ENCODE measurements at regions not wholly inside any gene's neighbourhood (a gene's known extent, or its start where the extent isn't known, plus 50 kb on each side); places are given as distances from the start of the nearest gene placed in this dataset.

GRCh38 chr21:18970416-18970815 lies 566.8 kb upstream of the TMPRSS15 start:
- peaks cover 0 to 4% of the 10 kb centered on the region in 2 donors for H3K9me3 ChIP-seq
- TF ChIP-seq, protein P1, sequence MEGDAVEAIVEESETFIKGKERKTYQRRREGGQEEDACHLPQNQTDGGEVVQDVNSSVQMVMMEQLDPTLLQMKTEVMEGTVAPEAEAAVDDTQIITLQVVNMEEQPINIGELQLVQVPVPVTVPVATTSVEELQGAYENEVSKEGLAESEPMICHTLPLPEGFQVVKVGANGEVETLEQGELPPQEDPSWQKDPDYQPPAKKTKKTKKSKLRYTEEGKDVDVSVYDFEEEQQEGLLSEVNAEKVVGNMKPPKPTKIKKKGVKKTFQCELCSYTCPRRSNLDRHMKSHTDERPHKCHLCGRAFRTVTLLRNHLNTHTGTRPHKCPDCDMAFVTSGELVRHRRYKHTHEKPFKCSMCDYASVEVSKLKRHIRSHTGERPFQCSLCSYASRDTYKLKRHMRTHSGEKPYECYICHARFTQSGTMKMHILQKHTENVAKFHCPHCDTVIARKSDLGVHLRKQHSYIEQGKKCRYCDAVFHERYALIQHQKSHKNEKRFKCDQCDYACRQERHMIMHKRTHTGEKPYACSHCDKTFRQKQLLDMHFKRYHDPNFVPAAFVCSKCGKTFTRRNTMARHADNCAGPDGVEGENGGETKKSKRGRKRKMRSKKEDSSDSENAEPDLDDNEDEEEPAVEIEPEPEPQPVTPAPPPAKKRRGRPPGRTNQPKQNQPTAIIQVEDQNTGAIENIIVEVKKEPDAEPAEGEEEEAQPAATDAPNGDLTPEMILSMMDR (IDR thresholded peaks at IDR 0.05) = no peak
- no peak overlapping the region for H3K27ac ChIP-seq
- ATAC-seq (no peak), DNase-seq (no peak)
- H3K4me3 ChIP-seq = no peak overlapping the region
- intact Hi-C loops (cut with DNase I) = no loop called here
- no peaks in the 10 kb centered on the region for H3K36me3 ChIP-seq
- H3K4me1 ChIP-seq = no peaks in the 10 kb centered on the region
- no peaks in the 10 kb centered on the region for H3K27me3 ChIP-seq

- H3K27ac ChIP-seq = no peak overlapping the region
- H3K4me3 ChIP-seq = no peak overlapping the region
- TF ChIP-seq, protein P1 (IDR thresholded peaks at IDR 0.05) = no peak
- H3K9me3 ChIP-seq = peaks cover 0 to 4% of the 10 kb centered on the region in 2 donors
- intact Hi-C loops (cut with DNase I) = no loop called here
- no peaks in the 10 kb centered on the region for H3K4me1 ChIP-seq
- ATAC-seq (no peak), DNase-seq (no peak)
- H3K36me3 ChIP-seq = no peaks in the 10 kb centered on the region
- H3K27me3 ChIP-seq = no peaks in the 10 kb centered on the region
Measured at GRCh38 chr21:18970941-18971340, 567.4 kb upstream of the TMPRSS15 start.

DNA sequence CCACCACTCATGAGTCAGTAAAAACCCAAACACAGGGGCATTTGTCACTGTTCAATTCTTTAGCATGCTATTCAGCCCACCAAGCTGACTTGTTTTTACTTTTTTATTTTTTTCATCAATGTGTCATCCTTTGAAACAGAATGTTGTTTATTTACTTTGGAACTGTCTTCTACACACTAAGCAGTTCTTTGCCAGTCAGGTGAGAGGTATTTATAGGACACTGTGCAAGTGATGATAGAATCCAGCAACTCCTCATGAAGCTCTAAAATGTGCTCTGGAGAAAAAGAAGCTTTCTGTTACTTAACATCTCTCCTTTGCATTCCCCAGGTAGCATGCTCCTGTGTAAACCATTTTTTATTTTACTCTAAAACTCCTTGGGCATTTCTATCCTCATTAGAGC lies 582.0 kb upstream of the TMPRSS15 start:
- intact Hi-C loops (cut with DNase I) = no loop called here
- TF ChIP-seq, protein P1 (IDR thresholded peaks at IDR 0.05) = no peak
- no peaks in the 10 kb centered on the region for H3K27me3 ChIP-seq

DNA sequence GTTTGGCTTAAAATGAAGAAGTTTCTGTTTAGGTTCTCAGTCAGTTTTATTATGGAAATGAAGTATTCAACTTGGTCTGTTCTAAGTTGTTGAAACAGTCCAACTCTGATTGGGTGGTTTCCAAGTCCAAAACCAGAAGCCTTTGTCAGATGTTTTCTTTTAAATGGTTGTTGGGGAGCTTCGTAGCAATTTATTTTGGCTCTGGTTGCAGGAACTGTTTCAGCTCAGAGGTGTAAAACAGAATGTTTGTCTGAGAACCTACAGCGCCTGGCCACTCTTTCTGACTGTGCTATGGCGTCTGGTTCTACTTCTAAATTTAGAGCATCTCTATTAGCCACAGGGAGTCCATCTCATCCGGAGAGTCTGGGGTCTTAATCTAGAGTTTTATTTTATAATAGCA lies 582.6 kb upstream of the TMPRSS15 start:
- TF ChIP-seq, protein P1 (IDR thresholded peaks at IDR 0.05) = no peak
- ATAC-seq (no peak), DNase-seq (no peak)
- no peak overlapping the region for H3K27ac ChIP-seq
- intact Hi-C loops (cut with DNase I) = no loop called here
- peaks cover 0 to 20% of the 10 kb centered on the region in 2 donors for H3K9me3 ChIP-seq
- no peaks in the 10 kb centered on the region for H3K36me3 ChIP-seq
- H3K4me3 ChIP-seq = no peak overlapping the region
- H3K27me3 ChIP-seq = no peaks in the 10 kb centered on the region
- H3K4me1 ChIP-seq = no peaks in the 10 kb centered on the region

More for the DNA sequence above, 582.0 kb upstream of the TMPRSS15 start:
- no peak overlapping the region for H3K4me3 ChIP-seq
- no peaks in the 10 kb centered on the region for H3K36me3 ChIP-seq
- H3K9me3 ChIP-seq = peaks cover 0 to 20% of the 10 kb centered on the region in 2 donors
- no peak for ATAC-seq
- H3K27ac ChIP-seq = no peak overlapping the region
- no peak for DNase-seq
- H3K4me1 ChIP-seq = no peaks in the 10 kb centered on the region

GRCh38 chr21:18987520-18988026 lies 584.0 kb upstream of the TMPRSS15 start:
- TF ChIP-seq, protein P1 (IDR thresholded peaks at IDR 0.05) = no peak
- no peak for ATAC-seq
- no peaks in the 10 kb centered on the region for H3K36me3 ChIP-seq
- intact Hi-C loops (cut with DNase I) = no loop called here
- H3K9me3 ChIP-seq = peaks cover 0 to 20% of the 10 kb centered on the region in 2 donors
- H3K27ac ChIP-seq = no peak overlapping the region
- no peaks in the 10 kb centered on the region for H3K4me1 ChIP-seq
- no peaks in the 10 kb centered on the region for H3K27me3 ChIP-seq
- no peak overlapping the region for H3K4me3 ChIP-seq
- no peak for DNase-seq

All from left lung (tissue), 4 donors.